ENCODE measurements at regions not wholly inside any gene's neighbourhood (a gene's known extent, or its start where the extent isn't known, plus 50 kb on each side); places are given as distances from the start of the nearest gene placed in this dataset.
"Not testable (repeated sequence)": the region's sequence is repeated elsewhere in the genome, so short reads cannot be mapped to it uniquely, and the experiment has no call there.

- DNase-seq = peak; percentile 2
Observed at GRCh38 chr6:81561071-81561564, 191.4 kb downstream of the TENT5A start.

- DNase-seq = no peak
Observed at GRCh38 chr6:81557811-81558210, 194.7 kb downstream of the TENT5A start.

- DNase-seq = no peak
Observed at GRCh38 chr6:81556551-81556950, 195.9 kb downstream of the TENT5A start.

- no peak for DNase-seq
Observed at GRCh38 chr6:81553216-81553615, 199.3 kb downstream of the TENT5A start.

- DNase-seq = no peak
Observed at GRCh38 chr6:81552644-81553043, 199.8 kb downstream of the TENT5A start.

GRCh38 chr6:81547149-81547548 is 205.3 kb downstream of the TENT5A start:
- peak; percentile 14 for DNase-seq

- no peak for DNase-seq
Observed at GRCh38 chr6:81534934-81535465, 217.5 kb downstream of the TENT5A start.

- DNase-seq = no peak
Observed at GRCh38 chr6:81531869-81532561, 220.5 kb downstream of the TENT5A start.

- DNase-seq = no peak
Observed at GRCh38 chr6:81517455-81517854, 235.0 kb downstream of the TENT5A start.

- no peak for DNase-seq
Observed at GRCh38 chr6:81515562-81516453, 236.7 kb downstream of the TENT5A start.

GRCh38 chr6:81514195-81514594 is 238.3 kb downstream of the TENT5A start:
- DNase-seq = not testable (repeated sequence)

- no peak for DNase-seq
Observed at GRCh38 chr6:81511423-81511822, 241.1 kb downstream of the TENT5A start.

- DNase-seq = no peak
Observed at GRCh38 chr6:81495999-81496398, 256.5 kb downstream of the TENT5A start.

- DNase-seq = no peak
Observed at GRCh38 chr6:81491454-81492101, 260.9 kb downstream of the TENT5A start.

- no peak for DNase-seq
Observed at GRCh38 chr6:81487489-81487888, 265.0 kb downstream of the TENT5A start.

- peak; percentile 8 for DNase-seq
Observed at GRCh38 chr6:81486234-81486633, 266.2 kb downstream of the TENT5A start.

- DNase-seq = no peak
Observed at GRCh38 chr6:81485395-81485794, 267.1 kb downstream of the TENT5A start.

GRCh38 chr6:81484251-81484650 is 268.2 kb downstream of the TENT5A start:
- DNase-seq = no peak

GRCh38 chr6:81480139-81480538 is 272.3 kb downstream of the TENT5A start:
- DNase-seq = no peak

GRCh38 chr6:81476881-81477280 is 275.6 kb downstream of the TENT5A start:
- DNase-seq = no peak

GRCh38 chr6:81475646-81476045 is 276.8 kb downstream of the TENT5A start:
- DNase-seq = no peak

- peak; percentile 4 for DNase-seq
Observed at GRCh38 chr6:81465859-81466258, 286.6 kb downstream of the TENT5A start.

GRCh38 chr6:81456416-81456815 is 296.1 kb downstream of the TENT5A start:
- no peak for DNase-seq
